Activated T-cell treated with anti-CD3 and anti-CD28 coated beads, Interleukin-2, amount 50 U/mL, for 4 hours (primary cell): ENCODE measurements at regions not wholly inside any gene's neighbourhood (a gene's known extent, or its start where the extent isn't known, plus 50 kb on each side); places are given as distances from the start of the nearest gene placed in this dataset.
"Not testable (repeated sequence)": the region's sequence is repeated elsewhere in the genome, so short reads cannot be mapped to it uniquely, and the experiment has no call there.

Source experiments
- ATAC-seq, 2 donors: fragments of 200-7000 bp; cut with Tn5 transposase; one replicate each; pipeline ENCODE4 v1.10.0; 2021
- DNase-seq: peaks from one replicate; pipeline ENCODE4 v3.0.0-alpha.2; 2020
- H3K27me3 Mint-ChIP-seq: one replicate; pipeline ENCODE4 v1.8.0; 2021; ENCODE audit warnings: low read depth, mixed read lengths
- H3K36me3 Mint-ChIP-seq: one replicate; pipeline ENCODE4 v1.8.0; 2022; ENCODE audit warnings: mixed read lengths; ENCODE audit not compliant: insufficient read depth
- H3K4me1 Mint-ChIP-seq: one replicate; pipeline ENCODE4 v1.8.0; 2021; ENCODE audit warnings: low read depth, mixed read lengths
- H3K4me3 Mint-ChIP-seq: one replicate; pipeline ENCODE4 v1.8.0; 2021; ENCODE audit warnings: mild to moderate bottlenecking, moderate library complexity, mixed read lengths
- H3K9me3 Mint-ChIP-seq: one replicate; pipeline ENCODE4 v1.8.0; 2021; ENCODE audit warnings: mixed read lengths

DNA sequence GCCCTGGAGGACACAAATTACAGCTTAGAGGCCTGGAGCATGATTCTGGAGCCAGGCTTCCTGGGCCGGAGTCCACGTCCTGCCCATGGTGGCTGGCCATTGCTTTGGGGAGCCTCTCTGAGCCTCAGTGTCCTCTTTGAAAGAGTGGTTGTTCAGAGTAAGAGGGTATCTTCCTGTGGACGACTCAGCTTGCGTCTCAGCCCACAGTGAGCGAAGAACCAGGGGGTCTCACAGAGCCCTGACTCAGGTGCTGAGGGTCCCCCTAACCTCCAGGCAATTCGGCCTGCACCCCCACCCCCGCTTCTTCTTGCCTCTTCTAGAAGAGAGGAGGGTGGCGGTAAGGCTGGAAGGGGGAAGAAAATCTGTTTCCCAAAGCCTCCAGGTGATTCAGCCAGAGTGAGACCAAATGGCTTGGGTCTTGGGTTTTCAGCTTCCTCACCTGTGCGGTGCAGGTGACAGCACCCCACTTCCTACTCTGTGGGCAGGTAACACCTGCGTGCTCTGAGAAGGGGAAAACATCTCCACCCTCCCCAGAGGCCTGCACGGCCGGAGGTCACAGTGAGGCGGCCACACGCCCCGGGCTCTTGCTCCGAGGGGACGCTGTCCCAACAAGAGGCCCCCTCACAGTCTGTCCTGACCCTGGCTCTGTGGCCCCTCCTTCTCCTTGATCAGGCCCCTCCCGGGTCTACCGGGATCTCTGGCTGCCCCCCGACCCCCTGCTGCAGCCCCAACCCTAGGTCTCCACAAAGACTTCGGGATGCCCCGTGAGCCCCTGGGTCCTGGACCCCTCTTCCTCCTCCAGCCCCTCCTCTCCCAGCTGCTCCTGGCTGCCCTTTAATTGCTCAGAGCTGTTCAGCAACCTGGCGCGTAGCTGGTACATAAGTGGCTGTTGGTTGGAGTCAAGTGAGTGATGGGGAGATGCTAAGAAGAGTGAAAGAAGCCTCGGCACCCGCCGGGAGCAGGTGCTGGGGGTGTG, 119.2 kb downstream of the METRNL start:
- H3K27me3 Mint-ChIP-seq, result no peaks in the 10 kb centered on the region
- peak overlapping the region; percentile 75 for H3K4me3 Mint-ChIP-seq
- peaks cover 35% of the 10 kb centered on the region for H3K4me1 Mint-ChIP-seq
- no peaks in the 10 kb centered on the region for H3K9me3 Mint-ChIP-seq
- DNase-seq (no peak), ATAC-seq (no peak)
- H3K36me3 Mint-ChIP-seq, result no peaks in the 10 kb centered on the region

DNA sequence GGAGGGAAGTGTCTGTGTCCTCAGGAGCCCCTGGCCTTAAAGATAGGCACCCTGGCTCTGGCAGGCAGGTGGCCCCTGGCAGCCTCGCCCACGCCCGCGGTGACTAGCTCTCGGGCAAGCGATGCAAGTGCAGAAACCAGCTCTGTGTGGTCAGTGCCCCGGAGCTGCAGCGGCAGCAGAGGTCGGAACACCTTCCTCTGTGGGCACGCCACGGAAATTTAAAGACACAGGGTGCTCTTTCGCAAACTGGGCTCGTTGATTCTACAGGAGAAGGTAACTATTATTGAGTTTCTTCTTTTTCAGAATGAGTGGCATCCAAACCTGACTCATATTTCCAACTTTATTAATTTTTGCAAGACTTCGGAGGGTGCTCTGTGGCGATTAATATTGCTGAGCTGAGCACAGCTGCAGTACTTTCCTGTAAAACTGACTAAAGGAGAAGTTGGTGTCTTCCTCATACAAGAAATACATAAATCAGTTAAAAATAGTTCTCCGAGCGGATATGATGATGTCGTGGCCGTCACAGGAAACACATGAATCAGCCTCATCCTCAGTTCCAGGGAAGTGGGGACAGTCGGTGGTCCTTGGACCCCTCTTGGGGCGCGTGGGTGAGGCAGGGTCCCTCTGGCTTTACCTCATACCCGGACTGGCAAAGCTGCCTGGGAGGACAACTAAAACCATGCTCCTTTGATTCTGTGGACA, 120.2 kb downstream of the METRNL start:
- Mint-ChIP-seq H3K9me3 (no peaks in the 10 kb centered on the region), H3K4me3 (peak overlapping the region; percentile 75), H3K36me3 (no peaks in the 10 kb centered on the region), H3K4me1 (peaks cover 30% of the 10 kb centered on the region), H3K27me3 (no peaks in the 10 kb centered on the region)
- ATAC-seq (peak; percentile 39 to 44), DNase-seq (peak; percentile 34)

DNA sequence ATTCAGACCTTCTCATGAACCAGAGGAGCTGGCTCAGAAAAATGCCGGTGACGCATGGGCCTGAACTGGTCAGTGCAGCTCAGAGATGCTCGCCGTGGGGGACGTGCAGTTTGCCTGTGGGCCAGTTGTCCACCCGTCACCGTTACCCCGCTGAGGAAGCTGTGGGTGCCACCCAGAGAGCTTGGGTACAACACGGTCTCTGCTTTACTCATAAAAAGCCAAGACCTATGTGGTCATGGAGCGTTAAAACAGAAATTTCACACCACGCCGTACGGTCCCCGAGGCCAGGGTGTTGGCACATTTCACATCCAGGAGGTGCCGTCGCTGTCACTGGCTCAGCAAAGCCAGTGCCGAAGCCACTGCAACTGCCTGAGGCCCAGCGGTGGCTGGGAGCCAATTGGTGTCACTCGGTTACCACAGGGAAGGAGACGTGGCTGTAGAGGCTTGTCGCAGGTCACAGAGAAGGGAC, 120.9 kb downstream of the METRNL start:
- H3K9me3 Mint-ChIP-seq, result no peaks in the 10 kb centered on the region
- peak overlapping the region; percentile 75 for H3K4me3 Mint-ChIP-seq
- no peaks in the 10 kb centered on the region for H3K27me3 Mint-ChIP-seq
- ATAC-seq (peak; percentile 40 to 69), DNase-seq (peak; percentile 32)
- H3K4me1 Mint-ChIP-seq, result peaks cover 30% of the 10 kb centered on the region
- H3K36me3 Mint-ChIP-seq, result no peaks in the 10 kb centered on the region

DNA sequence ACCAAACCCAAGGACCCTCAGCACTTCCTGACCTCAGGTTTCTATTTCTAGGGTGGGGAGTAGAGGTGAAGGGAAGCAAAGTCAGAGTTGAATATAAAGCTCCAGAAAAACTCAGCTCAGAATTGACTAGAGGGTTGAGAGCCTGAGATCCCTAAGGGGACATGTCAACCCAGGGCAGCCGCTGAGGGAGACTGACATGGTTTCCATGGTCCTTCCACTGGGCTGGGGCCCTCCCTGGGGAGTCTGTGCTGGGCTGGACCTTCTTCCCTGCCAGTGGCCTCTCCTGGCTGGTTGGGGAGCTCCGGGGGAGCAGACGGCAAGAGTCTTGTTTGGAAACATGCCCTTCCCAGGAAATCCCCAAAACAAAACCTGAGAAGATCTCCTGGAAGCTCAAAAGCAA, 121.3 kb downstream of the METRNL start:
- DNase-seq, result peak; percentile 2
- H3K27me3 Mint-ChIP-seq, result no peaks in the 10 kb centered on the region
- H3K4me1 Mint-ChIP-seq, result peaks cover 30% of the 10 kb centered on the region
- H3K9me3 Mint-ChIP-seq, result no peaks in the 10 kb centered on the region
- ATAC-seq, result no peak
- no peaks in the 10 kb centered on the region for H3K36me3 Mint-ChIP-seq
- no peak overlapping the region for H3K4me3 Mint-ChIP-seq

DNA sequence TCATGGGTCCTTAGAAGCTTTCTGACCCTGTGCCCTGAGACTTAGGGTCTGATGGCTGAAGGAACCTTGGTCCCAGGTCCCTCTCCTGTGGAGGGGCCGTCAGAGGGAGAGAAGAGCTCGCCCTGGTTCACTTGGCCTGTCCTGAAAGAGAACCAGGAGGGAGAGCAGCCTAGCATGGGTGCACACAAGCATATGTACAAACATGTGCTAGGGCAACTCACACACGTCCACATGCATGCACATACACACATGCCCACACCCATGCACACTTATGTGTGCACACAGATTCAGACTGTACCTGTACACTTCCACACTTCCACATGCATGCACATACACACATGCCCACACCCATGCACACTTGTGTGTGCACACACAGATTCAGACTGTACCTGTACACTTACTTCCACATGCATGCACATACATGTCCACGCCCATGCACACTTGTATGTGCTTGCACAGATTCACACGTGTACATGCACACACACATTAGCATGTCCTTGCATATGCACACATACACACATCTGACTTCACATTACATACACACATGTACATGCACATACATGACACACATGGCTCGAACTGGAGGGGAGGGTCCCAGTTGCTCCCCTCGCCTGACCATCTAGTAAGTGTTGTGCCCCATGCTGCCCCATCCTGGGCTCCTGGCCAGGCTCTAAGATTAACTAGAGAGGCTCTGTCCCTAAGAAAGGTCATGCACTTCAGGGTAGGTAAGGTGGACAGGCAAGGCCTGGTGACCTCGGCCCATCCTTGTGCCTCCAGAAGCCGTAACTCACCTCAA, 122.0 kb downstream of the METRNL start:
- Mint-ChIP-seq H3K9me3 (no peaks in the 10 kb centered on the region), H3K4me1 (peaks cover 30% of the 10 kb centered on the region), H3K4me3 (no peak overlapping the region), H3K36me3 (no peaks in the 10 kb centered on the region), H3K27me3 (no peaks in the 10 kb centered on the region)
- ATAC-seq (no peak), DNase-seq (no peak)

DNA sequence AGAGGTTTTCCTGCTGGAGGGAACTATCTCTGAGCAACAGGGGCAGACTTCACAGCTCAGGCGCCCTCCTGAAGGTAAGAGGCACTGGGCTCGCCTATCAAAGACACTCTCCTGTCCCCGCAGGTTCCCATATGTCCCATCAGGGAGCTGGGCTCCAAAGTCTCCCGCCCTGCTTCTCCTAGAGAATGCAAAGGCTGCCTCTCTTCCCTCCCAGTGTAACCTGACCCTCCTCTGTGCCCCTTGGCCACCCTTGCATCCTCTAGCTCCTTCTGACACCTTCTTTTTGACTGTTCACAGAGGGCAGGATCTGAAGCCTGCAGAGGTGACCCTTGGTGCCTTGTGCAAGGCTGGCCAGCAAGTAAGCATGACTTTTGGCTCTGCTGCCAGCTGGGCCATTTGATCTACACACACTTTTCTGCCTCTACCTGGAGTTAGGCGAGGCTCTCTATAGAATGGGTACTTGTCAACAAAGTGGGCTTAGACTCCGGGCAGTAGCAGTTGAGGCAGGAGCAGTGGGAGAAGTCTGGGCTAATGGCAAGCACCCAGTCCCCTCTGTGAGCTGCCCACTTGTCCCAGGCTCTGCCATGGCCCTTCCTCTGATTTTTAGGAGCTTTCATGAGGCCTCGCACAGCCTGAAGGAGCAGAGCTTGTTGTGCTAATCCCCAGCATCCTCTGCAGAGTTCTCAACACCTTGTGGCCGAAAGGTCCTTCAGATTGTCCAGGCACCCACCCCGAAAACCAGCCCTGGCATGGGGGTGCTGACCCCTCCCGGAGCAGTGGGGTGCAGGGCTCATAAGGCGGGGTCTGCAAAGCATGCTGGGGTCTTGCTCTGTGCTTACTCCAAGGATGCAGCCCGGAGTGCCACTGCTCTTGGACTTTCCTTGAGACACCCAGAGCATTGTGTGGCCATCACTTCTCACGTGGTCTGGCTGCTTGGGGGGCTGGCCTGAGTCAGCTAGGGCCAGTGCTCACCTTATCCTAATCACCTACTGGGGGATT, 122.9 kb downstream of the METRNL start:
- Mint-ChIP-seq H3K9me3 (no peaks in the 10 kb centered on the region), H3K4me3 (no peak overlapping the region), H3K27me3 (no peaks in the 10 kb centered on the region), H3K36me3 (no peaks in the 10 kb centered on the region), H3K4me1 (peaks cover 30% of the 10 kb centered on the region)
- ATAC-seq (no peak), DNase-seq (peak; percentile 4)

DNA sequence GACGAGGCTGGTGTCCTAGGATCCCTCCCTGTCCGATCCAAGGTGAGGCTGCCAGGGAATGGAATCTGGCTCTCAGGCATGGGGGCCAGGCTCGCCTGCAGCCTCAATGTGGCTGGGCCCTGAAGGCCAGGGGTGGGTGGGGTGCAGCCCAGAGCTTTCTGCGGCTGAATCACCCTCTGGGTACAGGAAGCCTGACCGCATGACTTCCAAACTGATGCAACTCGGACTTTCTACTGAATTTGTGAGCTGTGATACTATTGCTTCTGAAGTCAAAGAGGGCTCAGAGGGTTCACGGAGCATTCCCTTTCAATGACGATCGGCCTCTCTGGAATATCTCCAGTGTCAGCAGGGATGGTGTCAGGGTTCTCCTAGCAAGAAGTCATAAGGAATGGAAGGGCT, 123.7 kb downstream of the METRNL start:
- Mint-ChIP-seq H3K36me3 (no peaks in the 10 kb centered on the region), H3K4me3 (no peak overlapping the region), H3K27me3 (no peaks in the 10 kb centered on the region), H3K9me3 (no peaks in the 10 kb centered on the region), H3K4me1 (peaks cover 30% of the 10 kb centered on the region)
- ATAC-seq, result no peak
- DNase-seq, result peak; percentile 3

DNA sequence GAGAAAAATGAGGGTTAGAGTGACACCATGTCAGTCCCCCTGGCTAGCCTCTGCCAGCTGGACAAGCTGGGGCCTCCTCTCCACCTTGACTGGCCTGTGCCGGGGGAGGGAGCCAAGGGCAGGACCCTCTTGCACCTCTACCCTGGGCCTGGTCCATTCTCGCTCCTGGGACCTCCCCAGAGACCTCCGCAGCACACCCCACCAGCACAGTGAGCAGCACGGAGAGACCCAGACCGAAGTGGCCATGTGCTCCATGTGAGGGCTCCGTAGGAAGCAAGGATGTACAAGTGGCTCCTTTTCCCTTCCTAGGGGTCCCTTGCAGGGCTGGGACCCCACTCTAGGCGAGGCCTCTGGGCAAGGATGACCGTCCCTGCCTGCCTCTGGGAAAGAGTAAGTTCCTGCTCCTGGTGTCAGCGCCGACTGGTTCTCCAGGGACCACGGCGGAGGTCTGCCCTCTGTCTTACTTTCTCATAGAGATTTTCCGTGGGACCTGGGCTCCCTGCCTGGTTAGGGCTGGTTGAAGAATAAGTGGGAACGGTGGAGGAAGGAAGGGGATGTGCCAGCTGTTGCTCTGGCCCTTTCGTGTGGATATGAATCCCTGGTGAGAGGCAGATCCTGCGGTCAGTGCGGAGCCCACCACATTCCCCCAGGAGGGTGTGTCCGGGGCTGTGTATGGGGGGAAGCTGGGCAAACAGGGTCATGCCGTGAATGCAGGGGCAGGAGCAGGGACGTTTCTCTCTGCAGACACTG, 124.2 kb downstream of the METRNL start:
- ATAC-seq, result no peak
- Mint-ChIP-seq H3K4me3 (no peak overlapping the region), H3K27me3 (no peaks in the 10 kb centered on the region), H3K9me3 (no peaks in the 10 kb centered on the region), H3K4me1 (peaks cover 30% of the 10 kb centered on the region), H3K36me3 (no peaks in the 10 kb centered on the region)
- DNase-seq, result peak; percentile 3

DNA sequence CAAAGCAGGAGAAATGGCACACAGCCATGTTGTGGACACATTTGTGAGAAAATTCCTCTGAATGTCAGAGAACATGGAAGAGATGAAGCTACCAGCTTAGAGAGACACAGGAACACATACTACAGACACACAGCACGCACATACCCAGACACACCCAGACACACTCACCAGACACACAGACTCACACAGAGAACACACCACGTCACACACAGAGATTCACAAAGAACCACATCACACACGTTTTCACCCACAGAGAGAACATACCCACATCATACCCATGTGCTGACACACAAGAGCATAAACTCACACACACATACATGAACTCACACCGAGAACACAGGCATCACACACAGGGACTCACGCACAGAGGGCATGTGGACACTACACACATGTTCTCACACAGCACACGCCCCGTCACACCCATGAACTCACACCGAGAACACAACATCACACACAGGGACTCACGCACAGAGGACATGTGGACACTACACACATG, 124.9 kb downstream of the METRNL start:
- Mint-ChIP-seq H3K27me3 (no peaks in the 10 kb centered on the region), H3K9me3 (no peaks in the 10 kb centered on the region), H3K4me1 (peaks cover 24% of the 10 kb centered on the region), H3K36me3 (no peaks in the 10 kb centered on the region), H3K4me3 (no peak overlapping the region)
- DNase-seq (no peak), ATAC-seq (no peak)

DNA sequence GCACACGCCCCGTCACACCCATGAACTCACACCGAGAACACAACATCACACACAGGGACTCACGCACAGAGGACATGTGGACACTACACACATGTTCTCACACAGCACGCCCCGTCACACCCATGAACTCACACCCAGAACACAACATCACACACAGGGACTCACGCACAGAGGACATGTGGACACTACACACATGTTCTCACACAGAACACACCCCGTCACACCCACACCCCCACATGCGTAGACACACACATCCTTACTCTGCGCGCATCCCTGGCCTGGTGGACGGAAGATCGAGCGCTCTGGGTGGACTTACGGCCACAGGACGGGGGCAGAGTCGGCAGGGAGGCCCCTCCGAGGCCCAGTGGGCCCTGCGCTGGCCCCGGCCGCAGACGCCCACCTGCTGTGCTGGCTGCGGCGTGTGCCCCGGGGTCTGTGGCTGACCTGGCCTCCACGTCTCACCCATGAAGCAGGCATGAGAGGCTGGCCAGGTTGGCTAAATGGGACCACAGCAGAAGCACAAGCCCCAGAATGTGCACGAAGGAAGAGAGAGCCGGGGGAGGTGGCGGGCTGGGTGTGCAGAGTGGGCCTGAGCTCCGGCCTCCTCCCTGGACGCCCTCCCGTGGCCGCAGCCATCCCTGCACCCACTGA, 125.5 kb downstream of the METRNL start:
- peaks cover 18% of the 10 kb centered on the region for H3K4me1 Mint-ChIP-seq
- not testable (repeated sequence) for H3K27me3 Mint-ChIP-seq, ATAC-seq, H3K4me3 Mint-ChIP-seq, H3K9me3 Mint-ChIP-seq, H3K36me3 Mint-ChIP-seq
- DNase-seq, result peak; percentile 3

DNA sequence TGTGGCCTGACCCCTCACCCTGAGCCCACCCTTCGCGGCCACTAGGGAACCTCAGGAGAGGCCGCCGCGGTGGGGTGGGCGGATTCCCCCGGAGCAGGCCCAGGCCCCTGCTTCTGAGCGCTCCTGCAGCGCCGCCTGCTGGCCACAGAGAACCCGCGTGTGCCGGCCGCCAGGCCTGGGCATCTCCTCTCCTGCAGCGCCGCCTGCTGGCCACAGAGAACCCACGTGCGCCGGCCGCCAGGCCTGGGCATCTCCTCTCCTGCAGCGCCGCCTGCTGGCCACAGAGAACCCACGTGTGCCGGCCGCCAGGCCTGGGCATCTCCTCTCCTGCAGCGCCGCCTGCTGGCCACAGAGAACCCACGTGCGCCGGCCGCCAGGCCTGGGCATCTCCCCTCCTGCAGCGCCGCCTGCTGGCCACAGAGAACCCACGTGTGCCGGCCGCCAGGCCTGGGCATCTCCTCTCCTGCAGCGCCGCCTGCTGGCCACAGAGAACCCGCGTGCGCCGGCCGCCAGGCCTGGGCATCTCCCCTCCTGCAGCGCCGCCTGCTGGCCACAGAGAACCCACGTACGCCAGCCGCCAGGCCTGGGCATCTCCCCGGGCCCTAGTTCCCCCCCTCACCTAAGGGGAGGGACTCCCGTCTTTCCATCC, 126.1 kb downstream of the METRNL start:
- peaks cover 12% of the 10 kb centered on the region for H3K4me1 Mint-ChIP-seq
- not testable (repeated sequence) for ATAC-seq, H3K27me3 Mint-ChIP-seq, H3K4me3 Mint-ChIP-seq, H3K36me3 Mint-ChIP-seq, H3K9me3 Mint-ChIP-seq
- DNase-seq, result peak; percentile 20

DNA sequence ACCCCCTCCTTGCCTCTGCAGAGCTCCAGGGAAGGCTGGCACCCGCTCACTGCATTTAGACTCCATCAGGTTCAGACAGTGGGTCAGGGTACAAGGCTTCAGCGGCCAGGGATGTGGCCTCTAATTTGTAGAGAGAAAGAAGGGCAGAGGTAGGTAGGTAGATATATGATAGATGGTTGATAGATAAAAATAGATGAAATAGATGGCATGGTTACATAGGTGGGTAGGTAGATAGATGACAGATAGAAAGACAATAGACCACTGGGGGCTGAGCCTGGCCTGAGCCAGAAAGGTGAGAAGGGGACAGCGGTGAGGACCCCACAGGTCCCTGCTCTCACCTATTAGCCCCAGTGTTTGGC, 126.6 kb downstream of the METRNL start:
- H3K36me3 Mint-ChIP-seq, H3K27me3 Mint-ChIP-seq, DNase-seq, H3K9me3 Mint-ChIP-seq, H3K4me3 Mint-ChIP-seq, ATAC-seq, H3K4me1 Mint-ChIP-seq: not testable (repeated sequence)
